Erythroblast (primary cell): ENCODE measurements at regions not wholly inside any gene's neighbourhood (a gene's known extent, or its start where the extent isn't known, plus 50 kb on each side); places are given as distances from the start of the nearest gene placed in this dataset.

Experiments used
- GATA1 ChIP-seq: IDR thresholded peaks from 2 replicates; pipeline ENCODE4 v1.6.1; 2011; ENCODE audit warnings: low read depth, mild to moderate bottlenecking, control low read depth, low read length, moderate library complexity
- POLR2A ChIP-seq: IDR thresholded peaks from 2 replicates; pipeline ENCODE4 v1.6.1; 2011; ENCODE audit warnings: mild to moderate bottlenecking, low read length

DNA sequence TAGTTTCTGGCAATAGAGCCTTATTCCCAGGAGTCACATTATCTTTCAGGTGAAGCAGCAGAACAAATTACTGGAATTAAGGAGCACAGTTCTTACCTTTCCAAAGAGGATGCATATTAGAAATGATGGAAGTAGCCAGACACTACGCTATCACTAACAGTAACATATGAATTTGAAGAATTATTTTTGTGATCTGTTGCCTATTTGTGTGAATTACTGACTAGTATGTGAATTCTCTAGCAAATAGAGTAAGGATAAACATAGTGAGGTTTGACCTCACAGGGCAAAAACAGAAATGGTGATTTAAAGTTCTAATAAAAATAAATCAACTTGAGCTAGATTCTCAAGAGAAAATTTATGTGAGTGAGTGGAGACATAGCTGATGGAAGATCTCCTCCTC lies 1299.3 kb downstream of the XPNPEP1 start:
- TF ChIP-seq POLR2A (no peak), GATA1 (no peak)
